ENCODE measurements at regions not wholly inside any gene's neighbourhood (a gene's known extent, or its start where the extent isn't known, plus 50 kb on each side); places are given as distances from the start of the nearest gene placed in this dataset.

GRCh38 chr5:18977880-18978279 is 1010.1 kb downstream of the CDH18 start:
- Mint-ChIP-seq H3K9me3 (ENCODE audit: unreplicated experiment) (no peaks in the 10 kb centered on the region), H3K4me1 (ENCODE audit: low read depth, unreplicated experiment) (no peaks in the 10 kb centered on the region), H3K36me3 (ENCODE audit: unreplicated experiment) (no peaks in the 10 kb centered on the region), H3K27ac (ENCODE audit: unreplicated experiment) (no peak overlapping the region), H3K4me3 (ENCODE audit: unreplicated experiment) (no peak overlapping the region), H3K27me3 (ENCODE audit: unreplicated experiment) (no peaks in the 10 kb centered on the region)
- no peak for TF ChIP-seq CTCF (IDR thresholded peaks at IDR 0.05; ENCODE audit: partially characterized antibody, unreplicated experiment)
- DNase-seq: no peak

- DNase-seq: no peak
- Mint-ChIP-seq H3K4me1 (ENCODE audit: low read depth, unreplicated experiment) (no peaks in the 10 kb centered on the region), H3K9me3 (ENCODE audit: unreplicated experiment) (no peaks in the 10 kb centered on the region), H3K36me3 (ENCODE audit: unreplicated experiment) (no peaks in the 10 kb centered on the region), H3K4me3 (ENCODE audit: unreplicated experiment) (no peak overlapping the region), H3K27ac (ENCODE audit: unreplicated experiment) (no peak overlapping the region), H3K27me3 (ENCODE audit: unreplicated experiment) (no peaks in the 10 kb centered on the region)
- no peak for TF ChIP-seq CTCF (IDR thresholded peaks at IDR 0.05; ENCODE audit: partially characterized antibody, unreplicated experiment)
Measured at GRCh38 chr5:18984559-18985080, 1003.4 kb downstream of the CDH18 start.

DNA sequence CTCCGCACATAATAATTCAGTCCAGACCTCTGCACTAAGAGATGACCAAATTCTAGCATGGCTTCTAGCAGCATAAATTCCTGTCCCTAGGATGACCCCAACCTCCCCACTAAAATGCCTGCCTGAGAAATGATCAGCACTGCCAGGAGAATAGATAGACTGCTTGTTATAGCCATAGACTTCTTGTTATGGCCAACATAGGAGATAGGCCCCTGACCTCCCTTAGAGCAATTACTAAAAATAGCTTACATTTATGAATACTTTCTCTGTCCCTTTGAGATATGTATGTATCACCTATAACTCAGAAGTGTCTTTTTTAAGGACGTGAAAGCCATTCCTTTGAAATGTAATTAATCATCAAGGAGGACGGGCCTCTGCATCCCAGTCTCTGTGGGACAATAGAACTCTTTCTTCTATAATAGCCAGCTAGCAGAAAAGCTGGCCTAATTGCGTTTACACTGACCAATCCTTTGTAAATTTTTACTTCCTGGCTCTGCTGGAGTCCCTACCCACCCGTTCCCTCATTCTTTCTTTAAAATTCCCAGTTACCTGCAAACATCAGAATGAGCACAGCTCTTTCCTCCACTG is 1002.7 kb downstream of the CDH18 start:
- DNase-seq: no peak
- no peaks in the 10 kb centered on the region for H3K9me3 Mint-ChIP-seq (ENCODE audit: unreplicated experiment)
- no peak for TF ChIP-seq CTCF (IDR thresholded peaks at IDR 0.05; ENCODE audit: partially characterized antibody, unreplicated experiment)
- no peak overlapping the region for H3K4me3 Mint-ChIP-seq (ENCODE audit: unreplicated experiment)
- no peak overlapping the region for H3K27ac Mint-ChIP-seq (ENCODE audit: unreplicated experiment)
- no peaks in the 10 kb centered on the region for H3K36me3 Mint-ChIP-seq (ENCODE audit: unreplicated experiment)
- H3K4me1 Mint-ChIP-seq (ENCODE audit: low read depth, unreplicated experiment): no peaks in the 10 kb centered on the region
- peaks cover 2% of the 10 kb centered on the region for H3K27me3 Mint-ChIP-seq (ENCODE audit: unreplicated experiment)

DNA sequence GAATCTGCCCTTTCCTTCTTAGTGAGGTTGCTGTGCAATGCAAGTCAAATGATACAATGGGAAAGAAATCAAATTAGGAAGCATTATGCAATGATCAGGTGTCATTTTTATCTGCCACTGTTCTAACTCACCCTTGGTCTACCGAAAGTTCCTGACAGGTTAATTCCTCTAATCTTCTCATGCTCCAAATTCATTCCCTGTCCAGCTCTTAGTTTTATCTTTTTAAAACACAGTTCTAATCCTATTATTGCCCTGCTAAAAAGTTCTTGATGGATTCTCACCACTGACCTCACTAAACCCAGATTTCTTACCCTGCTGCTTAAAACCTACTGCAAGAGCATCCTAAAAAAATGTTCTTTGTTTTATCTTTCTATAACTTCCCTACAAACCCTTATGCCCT is 1000.9 kb downstream of the CDH18 start:
- TF ChIP-seq CTCF (IDR thresholded peaks at IDR 0.05; ENCODE audit: partially characterized antibody, unreplicated experiment): no peak
- Mint-ChIP-seq H3K27me3 (ENCODE audit: unreplicated experiment) (peaks cover 2% of the 10 kb centered on the region), H3K9me3 (ENCODE audit: unreplicated experiment) (no peaks in the 10 kb centered on the region), H3K36me3 (ENCODE audit: unreplicated experiment) (no peaks in the 10 kb centered on the region), H3K4me3 (ENCODE audit: unreplicated experiment) (no peak overlapping the region), H3K4me1 (ENCODE audit: low read depth, unreplicated experiment) (no peaks in the 10 kb centered on the region), H3K27ac (ENCODE audit: unreplicated experiment) (no peak overlapping the region)
- no peak for DNase-seq

DNA sequence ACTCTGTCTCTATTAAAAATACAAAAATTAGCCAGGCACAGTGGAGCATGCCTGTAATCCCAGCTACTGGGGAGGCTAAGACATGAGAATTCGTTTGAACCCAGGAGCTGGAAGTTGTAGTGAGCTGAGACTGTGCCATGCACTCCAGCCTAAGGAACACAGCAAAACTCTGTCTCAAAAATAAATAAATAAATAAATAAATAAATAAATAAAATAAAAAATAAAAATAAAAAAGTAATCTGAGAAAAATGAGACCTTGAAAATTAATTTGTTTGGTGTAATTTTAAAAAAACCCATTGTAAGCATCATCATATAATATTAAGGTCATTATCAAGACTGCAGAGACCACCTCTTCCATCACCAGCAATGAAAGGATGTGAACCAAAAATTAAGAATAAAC is 997.1 kb downstream of the CDH18 start:
- DNase-seq: no peak
- TF ChIP-seq CTCF (IDR thresholded peaks at IDR 0.05; ENCODE audit: partially characterized antibody, unreplicated experiment): no peak
- Mint-ChIP-seq H3K27ac (ENCODE audit: unreplicated experiment) (no peak overlapping the region), H3K4me3 (ENCODE audit: unreplicated experiment) (no peak overlapping the region), H3K4me1 (ENCODE audit: low read depth, unreplicated experiment) (no peaks in the 10 kb centered on the region), H3K9me3 (ENCODE audit: unreplicated experiment) (no peaks in the 10 kb centered on the region), H3K27me3 (ENCODE audit: unreplicated experiment) (peaks cover 2% of the 10 kb centered on the region), H3K36me3 (ENCODE audit: unreplicated experiment) (no peaks in the 10 kb centered on the region)

Measured in glutamatergic neuron (in vitro differentiated cells).